Osteocyte (in vitro differentiated cells): ENCODE measurements at regions not wholly inside any gene's neighbourhood (a gene's known extent, or its start where the extent isn't known, plus 50 kb on each side); places are given as distances from the start of the nearest gene placed in this dataset.

Experiments used
- DNase-seq: peaks from one replicate; pipeline ENCODE4 v3.0.0; 2021; ENCODE audit warnings: mixed read lengths; ENCODE audit not compliant: unreplicated experiment; ENCODE audit errors: extremely low spot score
- H3K27ac Mint-ChIP-seq: one replicate; pipeline ENCODE4 v1.8.0; 2021; ENCODE audit warnings: mild to moderate bottlenecking, mixed read lengths; ENCODE audit not compliant: unreplicated experiment
- H3K27me3 Mint-ChIP-seq: one replicate; pipeline ENCODE4 v1.8.0; 2021; ENCODE audit warnings: mixed read lengths; ENCODE audit not compliant: unreplicated experiment
- H3K36me3 Mint-ChIP-seq: one replicate; pipeline ENCODE4 v1.8.0; 2021; ENCODE audit warnings: mixed read lengths; ENCODE audit not compliant: unreplicated experiment
- H3K4me1 Mint-ChIP-seq: one replicate; pipeline ENCODE4 v1.8.0; 2021; ENCODE audit warnings: mixed read lengths; ENCODE audit not compliant: unreplicated experiment
- H3K4me3 Mint-ChIP-seq: one replicate; pipeline ENCODE4 v1.8.0; 2021; ENCODE audit warnings: mild to moderate bottlenecking, moderate library complexity, mixed read lengths; ENCODE audit not compliant: unreplicated experiment
- H3K9me3 Mint-ChIP-seq: one replicate; pipeline ENCODE4 v1.8.0; 2021; ENCODE audit warnings: mixed read lengths; ENCODE audit not compliant: unreplicated experiment
- CTCF ChIP-seq: fragments of 200-600 bp; sonication (generic); IDR thresholded peaks from 2 replicates; pipeline ENCODE4 v1.5.0; 2021; ENCODE audit warnings: antibody characterized with exemption, mild to moderate bottlenecking, moderate library complexity

- H3K27ac Mint-ChIP-seq = no peak overlapping the region
- TF ChIP-seq CTCF = no peak
- no peaks in the 10 kb centered on the region for H3K9me3 Mint-ChIP-seq
- no peak overlapping the region for H3K4me3 Mint-ChIP-seq
- no peaks in the 10 kb centered on the region for H3K27me3 Mint-ChIP-seq
- DNase-seq = no peak
- no peaks in the 10 kb centered on the region for H3K4me1 Mint-ChIP-seq
- no peaks in the 10 kb centered on the region for H3K36me3 Mint-ChIP-seq
These were observed 1560.4 kb downstream of the AMY1C start for GRCh38 chr1:105310063-105310462.

- no peaks in the 10 kb centered on the region for H3K27me3 Mint-ChIP-seq
- no peaks in the 10 kb centered on the region for H3K36me3 Mint-ChIP-seq
- no peaks in the 10 kb centered on the region for H3K4me1 Mint-ChIP-seq
- H3K27ac Mint-ChIP-seq = no peak overlapping the region
- peaks cover 9% of the 10 kb centered on the region for H3K9me3 Mint-ChIP-seq
- TF ChIP-seq CTCF = no peak
- no peak for DNase-seq
- H3K4me3 Mint-ChIP-seq = no peak overlapping the region
These were observed 1568.3 kb downstream of the AMY1C start for GRCh38 chr1:105317976-105318375.

- no peaks in the 10 kb centered on the region for H3K27me3 Mint-ChIP-seq
- H3K4me3 Mint-ChIP-seq = no peak overlapping the region
- TF ChIP-seq CTCF = no peak
- DNase-seq = no peak
- peaks cover 3% of the 10 kb centered on the region for H3K4me1 Mint-ChIP-seq
- H3K36me3 Mint-ChIP-seq = no peaks in the 10 kb centered on the region
- no peaks in the 10 kb centered on the region for H3K9me3 Mint-ChIP-seq
- H3K27ac Mint-ChIP-seq = no peak overlapping the region
These were observed 1577.2 kb downstream of the AMY1C start for GRCh38 chr1:105326886-105327285.

GRCh38 chr1:105337420-105337819, 1587.7 kb downstream of the AMY1C start:
- Mint-ChIP-seq H3K27me3 (no peaks in the 10 kb centered on the region), H3K36me3 (no peaks in the 10 kb centered on the region), H3K4me1 (no peaks in the 10 kb centered on the region), H3K27ac (no peak overlapping the region), H3K4me3 (no peak overlapping the region), H3K9me3 (no peaks in the 10 kb centered on the region)
- no peak for DNase-seq
- no peak for TF ChIP-seq CTCF

GRCh38 chr1:105343317-105343716, 1593.6 kb downstream of the AMY1C start:
- H3K9me3 Mint-ChIP-seq = peaks cover 17% of the 10 kb centered on the region
- H3K36me3 Mint-ChIP-seq = no peaks in the 10 kb centered on the region
- H3K27me3 Mint-ChIP-seq = no peaks in the 10 kb centered on the region
- H3K4me1 Mint-ChIP-seq = no peaks in the 10 kb centered on the region
- no peak overlapping the region for H3K27ac Mint-ChIP-seq
- no peak for DNase-seq
- no peak overlapping the region for H3K4me3 Mint-ChIP-seq
- TF ChIP-seq CTCF = no peak
